ENCODE measurements at regions not wholly inside any gene's neighbourhood (a gene's known extent, or its start where the extent isn't known, plus 50 kb on each side); places are given as distances from the start of the nearest gene placed in this dataset.

DNA sequence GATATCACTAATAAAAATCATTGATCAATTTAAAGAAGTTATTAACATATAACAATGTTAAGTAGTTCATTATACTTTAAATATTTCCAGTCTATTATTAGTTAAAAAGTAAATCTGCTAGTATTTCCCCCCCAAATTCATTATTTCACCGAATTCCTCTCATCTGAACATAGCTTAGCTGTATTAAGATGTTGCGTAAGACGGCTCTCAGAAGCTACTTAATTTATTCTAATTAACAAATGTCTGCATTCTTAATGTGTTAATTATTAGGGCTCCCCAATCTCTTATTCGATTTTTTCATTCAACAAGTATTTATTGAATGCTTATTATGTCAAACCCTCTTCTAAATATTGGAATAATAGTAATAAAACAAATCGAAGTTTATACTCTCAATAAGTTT, 290.7 kb downstream of the TRIML1 start:
- Histone ChIP-seq H2BK5ac (ENCODE audit: low read depth, low read length, poor library complexity, severe bottlenecking) (no peak overlapping the region), H3K9me1 (ENCODE audit: insufficient read depth, low read length) (no peaks in the 10 kb centered on the region), H4K91ac (ENCODE audit: insufficient read depth, low read depth, low read length) (no peak overlapping the region), H3K4me1 (ENCODE audit: control insufficient read depth, insufficient read depth, low read length) (peaks cover 3% of the 10 kb centered on the region; the same call in 1 of the 2 replicates), H3K4ac (ENCODE audit: low read depth, low read length) (no peak overlapping the region), H3K27ac (ENCODE audit: insufficient read depth, low read length) (no peak overlapping the region), H2AK9ac (replicated peaks; ENCODE audit: low read depth, low read length, poor library complexity) (no peak overlapping the region), H3K27me3 (ENCODE audit: control insufficient read depth, insufficient read depth, low read length) (no peaks in the 10 kb centered on the region), H3K79me1 (ENCODE audit: low read depth in 1 of 2, low read length in 2 of 2) (no peaks in the 10 kb centered on the region), H3K23ac (ENCODE audit: low read depth, low read length) (no peak overlapping the region), H2BK120ac (ENCODE audit: low read depth, low read length) (no peak overlapping the region), H3K56ac (ENCODE audit: extremely low read depth, insufficient read depth, low read length) (no peak overlapping the region), H4K8ac (ENCODE audit: low read depth in 2 of 2, low read length in 2 of 2) (no peak overlapping the region), H3K14ac (replicated peaks; ENCODE audit: low read depth, low read length) (no peak overlapping the region), H3K18ac (ENCODE audit: low read depth, low read length) (no peak overlapping the region), H2BK15ac (ENCODE audit: low read depth, low read length) (no peak overlapping the region), H4K5ac (ENCODE audit: low read depth, low read length) (no peak overlapping the region), H2AFZ (replicated peaks; ENCODE audit: low read length, poor library complexity) (no peak overlapping the region), H3K9me3 (ENCODE audit: control insufficient read depth, insufficient read depth, low read length) (no peaks in the 10 kb centered on the region), H2BK20ac (ENCODE audit: low read depth, low read length) (no peak overlapping the region), H4K20me1 (ENCODE audit: insufficient read depth, low read length) (no peaks in the 10 kb centered on the region), H3K4me2 (ENCODE audit: low read depth, low read length) (no peak overlapping the region), H3K9ac (ENCODE audit: low read depth, low read length) (no peak overlapping the region), H2AK5ac (ENCODE audit: low read depth, low read length) (no peak overlapping the region), H3K36me3 (ENCODE audit: control insufficient read depth, insufficient read depth, low read length) (no peaks in the 10 kb centered on the region), H3K4me3 (ENCODE audit: insufficient read depth, low read depth, low read length) (no peak overlapping the region)
- no CpG with 5 or more reads among the region's 5 CpGs for WGBS, 2 experiments (ENCODE audit: extremely low coverage in 2 of 2, insufficient read length in 1 of 2)
- CTCF ChIA-PET, result no interaction called here
- DNase-seq, result no peak
- POLR2A ChIA-PET (ENCODE audit: unreplicated experiment), result no interaction called here
- dilution Hi-C loops (cut with HindIII; ENCODE audit: low sequenced_read_pairs, unreplicated experiment) (no loop called here), in situ Hi-C loops (cut with MboI; ENCODE audit: low sequenced_read_pairs) (no loop called here), intact Hi-C loops (cut with micrococcal nuclease) (no loop called here)
- no TSS peak for BruUV-seq (replicated peaks)
- ATAC-seq (ENCODE audit: low read depth), result no peak
- TF ChIP-seq CEBPB (IDR thresholded peaks at IDR 0.05; ENCODE audit: low read depth, low read length) (peak; percentile 81), RCOR1 (IDR thresholded peaks at IDR 0.05; ENCODE audit: insufficient replicate concordance, low read length) (no peak)

Data from IMR-90 (cell line).